ENCODE measurements at regions not wholly inside any gene's neighbourhood (a gene's known extent, or its start where the extent isn't known, plus 50 kb on each side); places are given as distances from the start of the nearest gene placed in this dataset.

DNA sequence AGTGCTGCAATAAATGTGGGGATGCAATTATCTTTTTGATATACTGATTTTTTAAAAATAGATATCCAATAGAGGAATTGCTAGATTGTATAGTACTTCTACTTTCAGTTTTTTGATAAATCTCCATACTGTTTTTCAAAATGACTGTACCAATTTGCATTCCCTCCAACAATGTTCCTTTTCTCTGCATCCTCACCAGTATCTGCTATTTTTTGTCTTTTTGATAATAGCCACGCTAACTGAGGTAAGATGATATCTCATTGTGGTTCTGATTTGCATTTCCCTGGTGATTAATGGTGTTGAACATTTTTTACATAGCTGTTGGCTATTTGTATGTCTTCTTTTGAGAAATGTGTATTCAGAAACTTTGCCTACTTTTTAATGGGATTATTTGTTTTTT, 217.7 kb upstream of the MTPN start:
- TF ChIP-seq POLR2AphosphoS5 (IDR thresholded peaks at IDR 0.05), result no peak
- TF ChIP-seq, protein P1, sequence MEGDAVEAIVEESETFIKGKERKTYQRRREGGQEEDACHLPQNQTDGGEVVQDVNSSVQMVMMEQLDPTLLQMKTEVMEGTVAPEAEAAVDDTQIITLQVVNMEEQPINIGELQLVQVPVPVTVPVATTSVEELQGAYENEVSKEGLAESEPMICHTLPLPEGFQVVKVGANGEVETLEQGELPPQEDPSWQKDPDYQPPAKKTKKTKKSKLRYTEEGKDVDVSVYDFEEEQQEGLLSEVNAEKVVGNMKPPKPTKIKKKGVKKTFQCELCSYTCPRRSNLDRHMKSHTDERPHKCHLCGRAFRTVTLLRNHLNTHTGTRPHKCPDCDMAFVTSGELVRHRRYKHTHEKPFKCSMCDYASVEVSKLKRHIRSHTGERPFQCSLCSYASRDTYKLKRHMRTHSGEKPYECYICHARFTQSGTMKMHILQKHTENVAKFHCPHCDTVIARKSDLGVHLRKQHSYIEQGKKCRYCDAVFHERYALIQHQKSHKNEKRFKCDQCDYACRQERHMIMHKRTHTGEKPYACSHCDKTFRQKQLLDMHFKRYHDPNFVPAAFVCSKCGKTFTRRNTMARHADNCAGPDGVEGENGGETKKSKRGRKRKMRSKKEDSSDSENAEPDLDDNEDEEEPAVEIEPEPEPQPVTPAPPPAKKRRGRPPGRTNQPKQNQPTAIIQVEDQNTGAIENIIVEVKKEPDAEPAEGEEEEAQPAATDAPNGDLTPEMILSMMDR (IDR thresholded peaks at IDR 0.05), result no peak

Data from prostate gland (tissue), 2 donors.